ENCODE measurements at regions not wholly inside any gene's neighbourhood (a gene's known extent, or its start where the extent isn't known, plus 50 kb on each side); places are given as distances from the start of the nearest gene placed in this dataset.

DNA sequence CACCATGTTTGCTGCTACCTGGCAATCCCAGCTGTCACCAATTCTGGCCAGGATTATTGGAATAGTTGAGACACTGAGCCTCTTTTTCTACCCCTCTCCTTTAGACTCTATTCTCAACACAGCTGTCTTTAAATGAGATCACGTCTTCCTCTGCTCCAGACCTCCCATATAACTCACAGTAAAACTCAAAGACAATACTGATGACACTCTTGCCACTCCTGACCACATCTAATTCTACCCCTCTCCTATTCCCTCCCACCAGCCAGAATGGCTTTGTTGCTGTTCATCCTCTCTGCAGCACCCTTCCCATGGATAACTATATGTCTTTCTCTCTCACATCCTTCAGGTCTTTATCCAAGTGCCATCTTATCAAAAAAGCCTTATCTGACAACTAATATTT is 188.6 kb upstream of the IL15 start:
- no peaks in the 10 kb centered on the region for H3K9me2 ChIP-seq (replicated peaks; ENCODE audit: control insufficient read depth, low read length)
- no peaks in the 10 kb centered on the region for H3K27me3 ChIP-seq (ENCODE audit: control insufficient read depth, low read length)
- TF ChIP-seq EZH2phosphoT487 (IDR thresholded peaks at IDR 0.05; ENCODE audit: borderline replicate concordance, low read length): no peak
- no peaks in the 10 kb centered on the region for H4K20me1 ChIP-seq (ENCODE audit: control insufficient read depth, insufficient read depth, low read depth, low read length)
- H3K9me3 ChIP-seq (ENCODE audit: control insufficient read depth, insufficient read depth, low read length): no peaks in the 10 kb centered on the region
- no peaks in the 10 kb centered on the region for H3F3A ChIP-seq (ENCODE audit: control insufficient read depth, insufficient read depth)
- H3K79me2 ChIP-seq (ENCODE audit: control insufficient read depth, low read length): no peaks in the 10 kb centered on the region
- no peak overlapping the region for H3K4me2 ChIP-seq (ENCODE audit: low read length)
- no peaks in the 10 kb centered on the region for H3K4me1 ChIP-seq (ENCODE audit: control insufficient read depth, low read length)
- H3K36me3 ChIP-seq (ENCODE audit: control insufficient read depth, low read length): no peaks in the 10 kb centered on the region
- H3K27ac ChIP-seq (ENCODE audit: low read depth, low read length): no peak overlapping the region
- no peak overlapping the region for H3K4me3 ChIP-seq (ENCODE audit: low read length)

DNA sequence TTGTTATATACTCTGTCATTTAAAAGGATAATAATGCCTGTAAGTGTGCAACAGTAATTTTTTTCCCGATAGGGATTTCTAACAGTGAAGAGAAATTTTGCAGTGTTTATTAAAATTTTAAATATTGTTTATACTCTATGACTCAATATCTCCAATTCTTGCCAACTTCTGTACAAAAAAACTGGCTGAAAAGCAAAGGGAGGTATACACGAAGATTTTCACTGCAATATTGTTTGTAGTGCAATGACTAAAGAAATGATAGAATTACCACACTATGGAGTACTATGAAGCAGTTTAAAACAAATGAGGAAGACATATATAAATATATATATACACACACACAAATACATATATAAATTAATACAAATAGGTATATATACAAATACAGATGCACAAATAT is 187.9 kb upstream of the IL15 start:
- Histone ChIP-seq H3F3A (ENCODE audit: control insufficient read depth, insufficient read depth) (no peaks in the 10 kb centered on the region), H3K79me2 (ENCODE audit: control insufficient read depth, low read length) (no peaks in the 10 kb centered on the region), H3K27me3 (ENCODE audit: control insufficient read depth, low read length) (no peaks in the 10 kb centered on the region), H3K4me1 (ENCODE audit: control insufficient read depth, low read length) (no peaks in the 10 kb centered on the region), H3K9me2 (replicated peaks; ENCODE audit: control insufficient read depth, low read length) (no peaks in the 10 kb centered on the region), H3K9me3 (ENCODE audit: control insufficient read depth, insufficient read depth, low read length) (no peaks in the 10 kb centered on the region), H3K4me3 (ENCODE audit: low read length) (no peak overlapping the region), H3K4me2 (ENCODE audit: low read length) (no peak overlapping the region), H3K27ac (ENCODE audit: low read depth, low read length) (no peak overlapping the region), H3K36me3 (ENCODE audit: control insufficient read depth, low read length) (no peaks in the 10 kb centered on the region), H4K20me1 (ENCODE audit: control insufficient read depth, insufficient read depth, low read depth, low read length) (no peaks in the 10 kb centered on the region)
- TF ChIP-seq, protein P1, sequence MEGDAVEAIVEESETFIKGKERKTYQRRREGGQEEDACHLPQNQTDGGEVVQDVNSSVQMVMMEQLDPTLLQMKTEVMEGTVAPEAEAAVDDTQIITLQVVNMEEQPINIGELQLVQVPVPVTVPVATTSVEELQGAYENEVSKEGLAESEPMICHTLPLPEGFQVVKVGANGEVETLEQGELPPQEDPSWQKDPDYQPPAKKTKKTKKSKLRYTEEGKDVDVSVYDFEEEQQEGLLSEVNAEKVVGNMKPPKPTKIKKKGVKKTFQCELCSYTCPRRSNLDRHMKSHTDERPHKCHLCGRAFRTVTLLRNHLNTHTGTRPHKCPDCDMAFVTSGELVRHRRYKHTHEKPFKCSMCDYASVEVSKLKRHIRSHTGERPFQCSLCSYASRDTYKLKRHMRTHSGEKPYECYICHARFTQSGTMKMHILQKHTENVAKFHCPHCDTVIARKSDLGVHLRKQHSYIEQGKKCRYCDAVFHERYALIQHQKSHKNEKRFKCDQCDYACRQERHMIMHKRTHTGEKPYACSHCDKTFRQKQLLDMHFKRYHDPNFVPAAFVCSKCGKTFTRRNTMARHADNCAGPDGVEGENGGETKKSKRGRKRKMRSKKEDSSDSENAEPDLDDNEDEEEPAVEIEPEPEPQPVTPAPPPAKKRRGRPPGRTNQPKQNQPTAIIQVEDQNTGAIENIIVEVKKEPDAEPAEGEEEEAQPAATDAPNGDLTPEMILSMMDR (IDR thresholded peaks at IDR 0.05; ENCODE audit: low read depth, low read length, poor library complexity, severe bottlenecking): no peak
- TF ChIP-seq EZH2phosphoT487 (IDR thresholded peaks at IDR 0.05; ENCODE audit: borderline replicate concordance, low read length): no peak

DNA sequence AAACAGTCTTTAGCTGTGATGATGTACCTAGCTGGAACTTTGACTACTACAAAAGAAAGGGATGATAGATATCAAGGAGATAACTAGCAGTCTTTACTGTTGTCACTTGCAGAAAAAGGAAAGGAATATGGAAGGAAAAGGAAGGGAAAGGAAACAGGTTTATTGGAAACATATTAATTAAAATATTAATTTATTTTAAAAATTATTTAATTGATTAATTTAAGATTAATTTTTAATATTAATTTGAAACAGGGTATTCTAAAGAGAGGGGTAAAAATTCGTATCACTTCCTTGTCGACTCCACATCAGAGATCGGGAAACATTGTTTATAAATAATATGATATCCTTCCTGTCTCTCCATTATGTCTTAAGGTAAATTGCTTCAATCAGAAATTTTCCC is 186.5 kb upstream of the IL15 start:
- Histone ChIP-seq H3F3A (ENCODE audit: control insufficient read depth, insufficient read depth) (no peaks in the 10 kb centered on the region), H3K9me3 (ENCODE audit: control insufficient read depth, insufficient read depth, low read length) (no peaks in the 10 kb centered on the region), H3K27ac (ENCODE audit: low read depth, low read length) (no peak overlapping the region), H3K27me3 (ENCODE audit: control insufficient read depth, low read length) (no peaks in the 10 kb centered on the region), H4K20me1 (ENCODE audit: control insufficient read depth, insufficient read depth, low read depth, low read length) (no peaks in the 10 kb centered on the region), H3K4me1 (ENCODE audit: control insufficient read depth, low read length) (no peaks in the 10 kb centered on the region), H3K4me2 (ENCODE audit: low read length) (no peak overlapping the region), H3K9me2 (replicated peaks; ENCODE audit: control insufficient read depth, low read length) (no peaks in the 10 kb centered on the region), H3K79me2 (ENCODE audit: control insufficient read depth, low read length) (no peaks in the 10 kb centered on the region), H3K4me3 (ENCODE audit: low read length) (no peak overlapping the region), H3K36me3 (ENCODE audit: control insufficient read depth, low read length) (no peaks in the 10 kb centered on the region)
- TF ChIP-seq, protein P1 (IDR thresholded peaks at IDR 0.05; ENCODE audit: low read depth, low read length, poor library complexity, severe bottlenecking): no peak

DNA sequence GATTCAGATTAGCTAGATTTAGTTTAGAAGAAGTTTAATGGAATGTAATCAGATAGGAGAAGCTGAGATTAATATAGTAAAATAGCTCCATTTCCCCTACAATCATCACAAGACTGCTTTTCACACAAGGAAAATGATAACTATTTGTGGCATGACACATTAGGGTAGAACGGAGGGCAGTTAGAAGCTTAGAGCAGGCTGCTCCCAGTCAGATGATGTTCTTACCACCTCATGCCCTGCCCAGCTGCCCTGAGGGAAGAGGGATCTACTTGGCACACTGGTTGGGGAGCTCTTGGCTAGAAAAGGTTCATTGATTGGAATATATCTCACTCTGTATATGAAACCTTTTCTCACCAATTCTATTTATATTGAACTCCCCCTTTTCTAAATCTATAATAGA is 180.7 kb upstream of the IL15 start:
- H3K36me3 ChIP-seq (ENCODE audit: control insufficient read depth, low read length): no peaks in the 10 kb centered on the region
- H3K27ac ChIP-seq (ENCODE audit: low read depth, low read length): no peak overlapping the region
- H3F3A ChIP-seq (ENCODE audit: control insufficient read depth, insufficient read depth): no peaks in the 10 kb centered on the region
- H3K79me2 ChIP-seq (ENCODE audit: control insufficient read depth, low read length): no peaks in the 10 kb centered on the region
- no peaks in the 10 kb centered on the region for H3K9me2 ChIP-seq (replicated peaks; ENCODE audit: control insufficient read depth, low read length)
- H3K9me3 ChIP-seq (ENCODE audit: control insufficient read depth, insufficient read depth, low read length): no peaks in the 10 kb centered on the region
- H3K27me3 ChIP-seq (ENCODE audit: control insufficient read depth, low read length): no peaks in the 10 kb centered on the region
- TF ChIP-seq, protein P1 (IDR thresholded peaks at IDR 0.05; ENCODE audit: low read depth, low read length, poor library complexity, severe bottlenecking): no peak
- no peak for TF ChIP-seq EZH2phosphoT487 (IDR thresholded peaks at IDR 0.05; ENCODE audit: borderline replicate concordance, low read length)
- no peak overlapping the region for H3K4me2 ChIP-seq (ENCODE audit: low read length)
- no peaks in the 10 kb centered on the region for H4K20me1 ChIP-seq (ENCODE audit: control insufficient read depth, insufficient read depth, low read depth, low read length)
- no peak overlapping the region for H3K4me3 ChIP-seq (ENCODE audit: low read length)
- H3K4me1 ChIP-seq (ENCODE audit: control insufficient read depth, low read length): no peaks in the 10 kb centered on the region
